ENCODE measurements at regions not wholly inside any gene's neighbourhood (a gene's known extent, or its start where the extent isn't known, plus 50 kb on each side); places are given as distances from the start of the nearest gene placed in this dataset.

DNA sequence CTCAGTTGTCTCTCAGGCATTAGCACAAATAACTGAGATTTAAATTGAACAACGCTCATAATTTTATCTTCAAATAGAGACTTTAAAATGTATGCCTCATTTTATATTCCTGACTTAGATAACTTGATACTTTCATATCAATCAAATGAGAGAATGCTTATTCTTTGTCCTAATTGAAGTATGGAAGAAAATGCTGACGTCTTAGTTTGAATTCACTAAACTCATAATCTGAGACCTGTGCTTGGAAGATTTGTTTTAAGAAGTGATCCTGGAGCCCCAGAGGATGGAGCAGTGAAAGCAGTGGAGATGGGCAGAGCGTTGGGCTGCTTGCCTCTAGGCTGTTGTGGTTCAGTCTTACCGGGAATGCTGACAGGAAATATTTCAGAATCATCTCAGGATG, 76.1 kb downstream of the ZNF518B start:
- Mint-ChIP-seq H3K27me3 (peaks cover 3% of the 10 kb centered on the region), H3K4me1 (no peaks in the 10 kb centered on the region), H3K27ac (no peak overlapping the region), H3K9me3 (ENCODE audit: insufficient read depth) (no peaks in the 10 kb centered on the region), H3K4me3 (no peak overlapping the region)
- Histone ChIP-seq H4K20me1 (ENCODE audit: control insufficient read depth, insufficient read depth, low read length, poor library complexity, severe bottlenecking) (no peaks in the 10 kb centered on the region), H2AFZ (ENCODE audit: insufficient read depth, low read depth, low read length, poor library complexity, severe bottlenecking) (no peak overlapping the region), H3K4me2 (replicated peaks; ENCODE audit: low read depth, low read length, poor library complexity, severe bottlenecking) (no peak overlapping the region), H3K4me1 (ENCODE audit: control insufficient read depth in 2 of 2, insufficient read depth in 2 of 2, low read length in 2 of 2) (no peaks in the 10 kb centered on the region), H3K9ac (ENCODE audit: low read length) (no peak overlapping the region), H3K4me3 (ENCODE audit: control extremely low read depth in 1 of 5, extremely low read depth in 1 of 5, insufficient read depth in 1 of 5, low read depth in 2 of 5, low read length in 4 of 5) (no peak overlapping the region), H3K27me3 (replicated peaks in 1 of 4; ENCODE audit: control extremely low read depth in 1 of 4, control insufficient read depth in 3 of 4, insufficient read depth in 4 of 4, low read length in 3 of 4) (peaks cover 0 to 3% (median 0%) of the 10 kb centered on the region in 4 experiments), H3K36me3 (replicated peaks in 1 of 2; ENCODE audit: control extremely low read depth in 1 of 2, control insufficient read depth in 1 of 2, extremely low read depth in 1 of 2, insufficient read depth in 2 of 2, low read length in 1 of 2) (no peaks in the 10 kb centered on the region), H3K9me3 (ENCODE audit: control extremely low read depth in 1 of 3, control insufficient read depth in 2 of 3, insufficient read depth in 1 of 3, low read length in 2 of 3) (no peaks in the 10 kb centered on the region), H3K27ac (ENCODE audit: low read length in 2 of 2) (no peak overlapping the region), H3K79me2 (ENCODE audit: control insufficient read depth, insufficient read depth, low read length) (no peaks in the 10 kb centered on the region)
- WGBS (ENCODE audit: insufficient coverage), result 66% methylated on average over 2 of the region's 4 CpGs
- intact Hi-C loops (cut with micrococcal nuclease), result no loop called here
- ATAC-seq (ENCODE audit: low read depth) (no peak), DNase-seq (no peak)
- CTCF ChIA-PET, result no interaction called here
- POLR2A ChIA-PET, result no interaction called here
- no peak for TF ChIP-seq EZH2 (IDR thresholded peaks at IDR 0.05; ENCODE audit: borderline replicate concordance, insufficient read depth, low read depth, low read length, poor library complexity, severe bottlenecking)
- TF ChIP-seq, protein P1, sequence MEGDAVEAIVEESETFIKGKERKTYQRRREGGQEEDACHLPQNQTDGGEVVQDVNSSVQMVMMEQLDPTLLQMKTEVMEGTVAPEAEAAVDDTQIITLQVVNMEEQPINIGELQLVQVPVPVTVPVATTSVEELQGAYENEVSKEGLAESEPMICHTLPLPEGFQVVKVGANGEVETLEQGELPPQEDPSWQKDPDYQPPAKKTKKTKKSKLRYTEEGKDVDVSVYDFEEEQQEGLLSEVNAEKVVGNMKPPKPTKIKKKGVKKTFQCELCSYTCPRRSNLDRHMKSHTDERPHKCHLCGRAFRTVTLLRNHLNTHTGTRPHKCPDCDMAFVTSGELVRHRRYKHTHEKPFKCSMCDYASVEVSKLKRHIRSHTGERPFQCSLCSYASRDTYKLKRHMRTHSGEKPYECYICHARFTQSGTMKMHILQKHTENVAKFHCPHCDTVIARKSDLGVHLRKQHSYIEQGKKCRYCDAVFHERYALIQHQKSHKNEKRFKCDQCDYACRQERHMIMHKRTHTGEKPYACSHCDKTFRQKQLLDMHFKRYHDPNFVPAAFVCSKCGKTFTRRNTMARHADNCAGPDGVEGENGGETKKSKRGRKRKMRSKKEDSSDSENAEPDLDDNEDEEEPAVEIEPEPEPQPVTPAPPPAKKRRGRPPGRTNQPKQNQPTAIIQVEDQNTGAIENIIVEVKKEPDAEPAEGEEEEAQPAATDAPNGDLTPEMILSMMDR (IDR thresholded peaks at IDR 0.05), result no peak

DNA sequence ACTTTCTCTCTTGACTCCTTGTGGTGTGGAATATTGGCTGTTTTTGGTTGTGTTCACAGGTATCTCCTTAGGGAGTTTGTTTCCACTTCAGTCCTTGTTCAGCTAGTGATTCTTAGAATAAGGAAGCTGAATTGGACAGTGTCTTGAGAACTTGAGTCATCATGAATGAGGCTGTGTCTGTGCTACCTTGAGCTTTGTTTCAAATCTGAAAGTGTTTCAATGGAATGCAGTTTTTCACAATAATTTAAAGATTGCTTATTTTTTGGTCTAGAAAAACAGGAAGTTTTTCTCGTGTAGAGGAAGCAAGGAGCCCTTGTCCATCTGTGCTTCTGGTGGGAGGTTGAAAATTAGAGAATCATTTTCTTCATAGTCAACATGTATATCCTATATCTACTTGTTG, 76.5 kb downstream of the ZNF518B start:
- no CpG with 5 or more reads among the region's 1 CpG for WGBS (ENCODE audit: insufficient coverage)
- no peak for ATAC-seq (ENCODE audit: low read depth)

More for the DNA sequence above, 76.5 kb downstream of the ZNF518B start:
- no peaks in the 10 kb centered on the region for H3K9me3 Mint-ChIP-seq (ENCODE audit: insufficient read depth)
- no peak for DNase-seq
- CTCF ChIA-PET, result no interaction called here
- no peak overlapping the region for H3K4me3 ChIP-seq (ENCODE audit: control extremely low read depth in 1 of 5, extremely low read depth in 1 of 5, insufficient read depth in 1 of 5, low read depth in 2 of 5, low read length in 4 of 5)
- H3K4me3 Mint-ChIP-seq, result no peak overlapping the region
- POLR2A ChIA-PET, result no interaction called here
- intact Hi-C loops (cut with micrococcal nuclease), result no loop called here
- no peak overlapping the region for H3K27ac Mint-ChIP-seq
- peaks cover 0 to 3% (median 0%) of the 10 kb centered on the region in 4 experiments for H3K27me3 ChIP-seq (replicated peaks in 1 of 4; ENCODE audit: control extremely low read depth in 1 of 4, control insufficient read depth in 3 of 4, insufficient read depth in 4 of 4, low read length in 3 of 4)
- TF ChIP-seq, protein P1 (IDR thresholded peaks at IDR 0.05), result no peak
- no peak for TF ChIP-seq EZH2 (IDR thresholded peaks at IDR 0.05; ENCODE audit: borderline replicate concordance, insufficient read depth, low read depth, low read length, poor library complexity, severe bottlenecking)
- H3K9ac ChIP-seq (ENCODE audit: low read length), result no peak overlapping the region
- H3K27ac ChIP-seq (ENCODE audit: low read length in 2 of 2), result no peak overlapping the region
- H3K36me3 ChIP-seq (replicated peaks in 1 of 2; ENCODE audit: control extremely low read depth in 1 of 2, control insufficient read depth in 1 of 2, extremely low read depth in 1 of 2, insufficient read depth in 2 of 2, low read length in 1 of 2), result no peaks in the 10 kb centered on the region
- no peaks in the 10 kb centered on the region for H3K79me2 ChIP-seq (ENCODE audit: control insufficient read depth, insufficient read depth, low read length)
- H3K27me3 Mint-ChIP-seq, result peaks cover 3% of the 10 kb centered on the region
- H3K4me1 Mint-ChIP-seq, result no peaks in the 10 kb centered on the region
- no peak overlapping the region for H3K4me2 ChIP-seq (replicated peaks; ENCODE audit: low read depth, low read length, poor library complexity, severe bottlenecking)
- no peak overlapping the region for H2AFZ ChIP-seq (ENCODE audit: insufficient read depth, low read depth, low read length, poor library complexity, severe bottlenecking)
- H3K4me1 ChIP-seq (ENCODE audit: control insufficient read depth in 2 of 2, insufficient read depth in 2 of 2, low read length in 2 of 2), result no peaks in the 10 kb centered on the region
- no peaks in the 10 kb centered on the region for H3K9me3 ChIP-seq (ENCODE audit: control extremely low read depth in 1 of 3, control insufficient read depth in 2 of 3, insufficient read depth in 1 of 3, low read length in 2 of 3)
- no peaks in the 10 kb centered on the region for H4K20me1 ChIP-seq (ENCODE audit: control insufficient read depth, insufficient read depth, low read length, poor library complexity, severe bottlenecking)

All from B cell (primary cell).